ENCODE measurements at regions not wholly inside any gene's neighbourhood (a gene's known extent, or its start where the extent isn't known, plus 50 kb on each side); places are given as distances from the start of the nearest gene placed in this dataset.
"Not testable (repeated sequence)": the region's sequence is repeated elsewhere in the genome, so short reads cannot be mapped to it uniquely, and the experiment has no call there.

- Histone ChIP-seq H3K36me3 (ENCODE audit: control insufficient read depth, insufficient read depth, low read length) (no peaks in the 10 kb centered on the region), H3K4me3 (ENCODE audit: insufficient read depth, low read depth, low read length) (no peak overlapping the region), H3K27ac (ENCODE audit: insufficient read depth, low read depth, low read length, poor library complexity, severe bottlenecking) (no peak overlapping the region), H3K27me3 (ENCODE audit: control insufficient read depth, insufficient read depth, low read length, poor library complexity, severe bottlenecking) (no peaks in the 10 kb centered on the region), H3K4me1 (ENCODE audit: control insufficient read depth, insufficient read depth, low read length) (no peaks in the 10 kb centered on the region), H3K9me3 (ENCODE audit: control insufficient read depth, low read length) (no peaks in the 10 kb centered on the region)
- WGBS, 2 experiments, result 81 to 89% methylated on average over 3 of the region's 3 CpGs
Observed at GRCh38 chr1:157313240-157313807, 175.1 kb upstream of the ETV3 start.

- no peaks in the 10 kb centered on the region for H3K36me3 ChIP-seq (ENCODE audit: control insufficient read depth, insufficient read depth, low read length)
- no peak overlapping the region for H3K27ac ChIP-seq (ENCODE audit: insufficient read depth, low read depth, low read length, poor library complexity, severe bottlenecking)
- 59 to 71% methylated on average over 4 of the region's 4 CpGs for WGBS, 2 experiments
Observed at GRCh38 chr1:157312082-157312812, 174.1 kb upstream of the ETV3 start.

GRCh38 chr1:157311730-157312081, 173.5 kb upstream of the ETV3 start:
- H3K4me1 ChIP-seq (ENCODE audit: control insufficient read depth, insufficient read depth, low read length), result no peaks in the 10 kb centered on the region
- WGBS, 2 experiments, result 94% methylated on average over 5 of the region's 5 CpGs
- no peaks in the 10 kb centered on the region for H3K36me3 ChIP-seq (ENCODE audit: control insufficient read depth, insufficient read depth, low read length)
- no peaks in the 10 kb centered on the region for H3K27me3 ChIP-seq (ENCODE audit: control insufficient read depth, insufficient read depth, low read length, poor library complexity, severe bottlenecking)
- H3K27ac ChIP-seq (ENCODE audit: insufficient read depth, low read depth, low read length, poor library complexity, severe bottlenecking), result no peak overlapping the region
- H3K9me3 ChIP-seq (ENCODE audit: control insufficient read depth, low read length), result no peaks in the 10 kb centered on the region
- H3K4me3 ChIP-seq (ENCODE audit: insufficient read depth, low read depth, low read length), result no peak overlapping the region

More at GRCh38 chr1:157312082-157312812, 174.1 kb upstream of the ETV3 start:
- H3K9me3 ChIP-seq (ENCODE audit: control insufficient read depth, low read length), result no peaks in the 10 kb centered on the region
- H3K27me3 ChIP-seq (ENCODE audit: control insufficient read depth, insufficient read depth, low read length, poor library complexity, severe bottlenecking), result no peaks in the 10 kb centered on the region
- H3K4me3 ChIP-seq (ENCODE audit: insufficient read depth, low read depth, low read length), result no peak overlapping the region
- H3K4me1 ChIP-seq (ENCODE audit: control insufficient read depth, insufficient read depth, low read length), result no peaks in the 10 kb centered on the region

- WGBS, 2 experiments, result 37 to 39% methylated on average over 5 of the region's 6 CpGs
- not testable (repeated sequence) for H3K27ac ChIP-seq (ENCODE audit: insufficient read depth, low read depth, low read length, poor library complexity, severe bottlenecking)
Observed at GRCh38 chr1:157310805-157311729, 172.9 kb upstream of the ETV3 start.

GRCh38 chr1:157310401-157310800, 172.2 kb upstream of the ETV3 start:
- no peak overlapping the region for H3K4me3 ChIP-seq (ENCODE audit: insufficient read depth, low read depth, low read length)
- no peak overlapping the region for H3K27ac ChIP-seq (ENCODE audit: insufficient read depth, low read depth, low read length, poor library complexity, severe bottlenecking)
- WGBS, 2 experiments, result 54 to 63% methylated on average over 5 of the region's 5 CpGs
- no peaks in the 10 kb centered on the region for H3K4me1 ChIP-seq (ENCODE audit: control insufficient read depth, insufficient read depth, low read length)
- no peaks in the 10 kb centered on the region for H3K36me3 ChIP-seq (ENCODE audit: control insufficient read depth, insufficient read depth, low read length)
- no peaks in the 10 kb centered on the region for H3K27me3 ChIP-seq (ENCODE audit: control insufficient read depth, insufficient read depth, low read length, poor library complexity, severe bottlenecking)
- no peaks in the 10 kb centered on the region for H3K9me3 ChIP-seq (ENCODE audit: control insufficient read depth, low read length)

More at GRCh38 chr1:157310805-157311729, 172.9 kb upstream of the ETV3 start:
- H3K4me1 ChIP-seq (ENCODE audit: control insufficient read depth, insufficient read depth, low read length); H3K36me3 ChIP-seq (ENCODE audit: control insufficient read depth, insufficient read depth, low read length); H3K9me3 ChIP-seq (ENCODE audit: control insufficient read depth, low read length); H3K27me3 ChIP-seq (ENCODE audit: control insufficient read depth, insufficient read depth, low read length, poor library complexity, severe bottlenecking); H3K4me3 ChIP-seq (ENCODE audit: insufficient read depth, low read depth, low read length): not testable (repeated sequence)

GRCh38 chr1:157307491-157307890, 169.3 kb upstream of the ETV3 start:
- WGBS, 2 experiments, result 60 to 79% methylated on average over 1 of the region's 1 CpG
- Histone ChIP-seq H3K4me1 (ENCODE audit: control insufficient read depth, insufficient read depth, low read length) (no peaks in the 10 kb centered on the region), H3K9me3 (ENCODE audit: control insufficient read depth, low read length) (no peaks in the 10 kb centered on the region), H3K4me3 (ENCODE audit: insufficient read depth, low read depth, low read length) (no peak overlapping the region), H3K36me3 (ENCODE audit: control insufficient read depth, insufficient read depth, low read length) (no peaks in the 10 kb centered on the region), H3K27ac (ENCODE audit: insufficient read depth, low read depth, low read length, poor library complexity, severe bottlenecking) (no peak overlapping the region), H3K27me3 (ENCODE audit: control insufficient read depth, insufficient read depth, low read length, poor library complexity, severe bottlenecking) (no peaks in the 10 kb centered on the region)

- H3K27ac ChIP-seq (ENCODE audit: insufficient read depth, low read depth, low read length, poor library complexity, severe bottlenecking), result no peak overlapping the region
- no peaks in the 10 kb centered on the region for H3K9me3 ChIP-seq (ENCODE audit: control insufficient read depth, low read length)
- 60 to 61% methylated on average over 3 of the region's 3 CpGs for WGBS, 2 experiments
- H3K4me1 ChIP-seq (ENCODE audit: control insufficient read depth, insufficient read depth, low read length), result no peaks in the 10 kb centered on the region
- no peaks in the 10 kb centered on the region for H3K27me3 ChIP-seq (ENCODE audit: control insufficient read depth, insufficient read depth, low read length, poor library complexity, severe bottlenecking)
- no peaks in the 10 kb centered on the region for H3K36me3 ChIP-seq (ENCODE audit: control insufficient read depth, insufficient read depth, low read length)
- no peak overlapping the region for H3K4me3 ChIP-seq (ENCODE audit: insufficient read depth, low read depth, low read length)
Observed at GRCh38 chr1:157306896-157307295, 168.7 kb upstream of the ETV3 start.

GRCh38 chr1:157304271-157304670, 166.1 kb upstream of the ETV3 start:
- H3K27me3 ChIP-seq (ENCODE audit: control insufficient read depth, insufficient read depth, low read length, poor library complexity, severe bottlenecking), result no peaks in the 10 kb centered on the region
- WGBS, 2 experiments, result 0% methylated on average over 1 of the region's 1 CpG
- H3K9me3 ChIP-seq (ENCODE audit: control insufficient read depth, low read length), result no peaks in the 10 kb centered on the region
- H3K36me3 ChIP-seq (ENCODE audit: control insufficient read depth, insufficient read depth, low read length), result no peaks in the 10 kb centered on the region
- no peaks in the 10 kb centered on the region for H3K4me1 ChIP-seq (ENCODE audit: control insufficient read depth, insufficient read depth, low read length)
- H3K4me3 ChIP-seq (ENCODE audit: insufficient read depth, low read depth, low read length), result no peak overlapping the region
- H3K27ac ChIP-seq (ENCODE audit: insufficient read depth, low read depth, low read length, poor library complexity, severe bottlenecking), result no peak overlapping the region

- Histone ChIP-seq H3K27me3 (ENCODE audit: control insufficient read depth, insufficient read depth, low read length, poor library complexity, severe bottlenecking) (no peaks in the 10 kb centered on the region), H3K4me3 (ENCODE audit: insufficient read depth, low read depth, low read length) (no peak overlapping the region), H3K9me3 (ENCODE audit: control insufficient read depth, low read length) (no peaks in the 10 kb centered on the region), H3K36me3 (ENCODE audit: control insufficient read depth, insufficient read depth, low read length) (no peaks in the 10 kb centered on the region), H3K4me1 (ENCODE audit: control insufficient read depth, insufficient read depth, low read length) (no peaks in the 10 kb centered on the region), H3K27ac (ENCODE audit: insufficient read depth, low read depth, low read length, poor library complexity, severe bottlenecking) (no peak overlapping the region)
- WGBS, 2 experiments, result 88 to 91% methylated on average over 4 of the region's 4 CpGs
Observed at GRCh38 chr1:157302724-157303123, 164.5 kb upstream of the ETV3 start.

- no peaks in the 10 kb centered on the region for H3K4me1 ChIP-seq (ENCODE audit: control insufficient read depth, insufficient read depth, low read length)
- no peak overlapping the region for H3K4me3 ChIP-seq (ENCODE audit: insufficient read depth, low read depth, low read length)
- WGBS, 2 experiments, result 90 to 92% methylated on average over 3 of the region's 3 CpGs
- no peak overlapping the region for H3K27ac ChIP-seq (ENCODE audit: insufficient read depth, low read depth, low read length, poor library complexity, severe bottlenecking)
- H3K27me3 ChIP-seq (ENCODE audit: control insufficient read depth, insufficient read depth, low read length, poor library complexity, severe bottlenecking), result no peaks in the 10 kb centered on the region
- H3K9me3 ChIP-seq (ENCODE audit: control insufficient read depth, low read length), result no peaks in the 10 kb centered on the region
- H3K36me3 ChIP-seq (ENCODE audit: control insufficient read depth, insufficient read depth, low read length), result no peaks in the 10 kb centered on the region
Observed at GRCh38 chr1:157302199-157302497, 164.0 kb upstream of the ETV3 start.
